ENCODE measurements at regions not wholly inside any gene's neighbourhood (a gene's known extent, or its start where the extent isn't known, plus 50 kb on each side); places are given as distances from the start of the nearest gene placed in this dataset.

- no peak overlapping the region for H2AK5ac ChIP-seq (ENCODE audit: insufficient read length, low read length)
- H4K91ac ChIP-seq (ENCODE audit: insufficient read length, low read depth, low read length), result no peak overlapping the region
- no peaks in the 10 kb centered on the region; the same call in none of the 2 replicates for H3K27me3 Mint-ChIP-seq (ENCODE audit: low read depth)
- no peaks in the 10 kb centered on the region for H3K23me2 ChIP-seq (ENCODE audit: insufficient read length, low read depth, low read length, poor library complexity, severe bottlenecking)
- no peaks in the 10 kb centered on the region for H3K27me3 ChIP-seq (ENCODE audit: insufficient read depth, low read length)
- H2BK20ac ChIP-seq (ENCODE audit: low read depth, low read length, poor library complexity, severe bottlenecking), result no peak overlapping the region
- no peak overlapping the region for H2AFZ ChIP-seq (ENCODE audit: low read length)
- peaks cover 0 to 7% of the 10 kb centered on the region in 2 experiments; a peak in 3 of 5 replicates for H3K9me3 Mint-ChIP-seq
- H3K4me1 ChIP-seq (ENCODE audit: insufficient read depth, low read length), result no peaks in the 10 kb centered on the region
- no peak overlapping the region for H2BK5ac ChIP-seq (ENCODE audit: insufficient read length, low read length)
- H3K79me2 ChIP-seq (ENCODE audit: insufficient read depth, low read length), result no peaks in the 10 kb centered on the region
- H2BK15ac ChIP-seq (ENCODE audit: low read depth, low read length), result no peak overlapping the region
- no peak overlapping the region for H3K27ac Mint-ChIP-seq
- no peak overlapping the region for H3K56ac ChIP-seq (ENCODE audit: insufficient read length, low read depth, low read length)
- no peak overlapping the region for H3K4ac ChIP-seq (ENCODE audit: low read depth, low read length)
- TF ChIP-seq CTCF (conservative IDR thresholded peaks at IDR 0.05), result no peak
- no peak overlapping the region for H4K8ac ChIP-seq (replicated peaks; ENCODE audit: insufficient read length, low read depth, low read length)
- no peak overlapping the region for H3K18ac ChIP-seq (ENCODE audit: insufficient read length, low read depth, low read length)
- H3K9me3 ChIP-seq (ENCODE audit: control insufficient read depth, low read depth, low read length), result no peaks in the 10 kb centered on the region
- no peak for DNase-seq
- H3K4me1 Mint-ChIP-seq, result 0 out of 4 replicates have a peak, but pooled peaks cover 0 to 5% of the 10 kb centered on the region in 2 experiments
- H3K36me3 Mint-ChIP-seq (ENCODE audit: insufficient read depth in 1 of 3, low read depth in 3 of 3), result peaks cover 0 to 4% (median 0%) of the 10 kb centered on the region in 3 experiments; a peak in 1 of 7 replicates
- no peak overlapping the region for H3K4me2 ChIP-seq (ENCODE audit: insufficient read depth, insufficient read length, low read length)
- no peak overlapping the region for H3K27ac ChIP-seq (ENCODE audit: insufficient read length, low read depth, low read length)
- H3K23ac ChIP-seq (ENCODE audit: insufficient read length, low read depth, low read length), result no peak overlapping the region
- H3T11ph ChIP-seq (ENCODE audit: low read length), result no peak overlapping the region
- no peaks in the 10 kb centered on the region for H4K20me1 ChIP-seq (ENCODE audit: control insufficient read depth, insufficient read depth, insufficient read length)
- no peak overlapping the region for H2BK12ac ChIP-seq (ENCODE audit: insufficient read length, low read depth, low read length)
- no peaks in the 10 kb centered on the region for H3K79me1 ChIP-seq (ENCODE audit: insufficient read depth, low read depth, low read length, poor library complexity, severe bottlenecking)
- no peak overlapping the region for H3K9ac ChIP-seq (ENCODE audit: extremely low read depth, insufficient read length, low read length)
- H4K5ac ChIP-seq (ENCODE audit: insufficient read length, low read depth, low read length), result no peak overlapping the region
- H3K14ac ChIP-seq (ENCODE audit: insufficient read depth, low read length), result no peak overlapping the region
- H2BK120ac ChIP-seq (ENCODE audit: low read depth, low read length, poor library complexity, severe bottlenecking), result no peak overlapping the region
- no peak overlapping the region for H3K4me3 Mint-ChIP-seq
Observed at GRCh38 chr5:66415208-66415607, 181.0 kb upstream of the MAST4 start.

Measured in H9 (cell line).